GM23338 (cell line): ENCODE measurements at regions not wholly inside any gene's neighbourhood (a gene's known extent, or its start where the extent isn't known, plus 50 kb on each side); places are given as distances from the start of the nearest gene placed in this dataset.

ENCODE experiments used
- ATAC-seq: fragments of 200-7000 bp; cut with Tn5 transposase; 3 replicates; pipeline ENCODE4 v1.9.1; 2020
- DNase-seq: peaks from one replicate; pipeline ENCODE4 v3.0.0-alpha.2; 2015; ENCODE audit warnings: low spot score
- H2AFZ ChIP-seq: fragments of 200-600 bp; sonication (generic); 2 replicates; pipeline ENCODE4 v1.8.0; 2016; ENCODE audit warnings: antibody characterized with exemption, mild to moderate bottlenecking, moderate library complexity
- H3F3A ChIP-seq: fragments of 200-600 bp; sonication (generic); replicated peaks from 2 replicates; pipeline ENCODE4 v1.8.0; 2017; ENCODE audit warnings: antibody characterized with exemption, mixed run types, low read depth
- H3K27ac ChIP-seq: fragments of 200-600 bp; sonication (generic); 2 replicates; pipeline ENCODE4 v1.6.1; 2016; ENCODE audit warnings: low read depth
- H3K27me3 ChIP-seq: fragments of 200-600 bp; sonication (generic); 2 replicates; pipeline ENCODE4 v1.8.0; 2016; ENCODE audit warnings: mild to moderate bottlenecking, mixed run types, moderate library complexity; ENCODE audit not compliant: insufficient read depth
- H3K36me3 ChIP-seq: fragments of 200-600 bp; sonication (generic); 2 replicates; pipeline ENCODE4 v1.8.0; 2016; ENCODE audit warnings: mild to moderate bottlenecking; ENCODE audit not compliant: insufficient read depth
- H3K4me1 ChIP-seq: fragments of 200-600 bp; sonication (generic); 2 replicates; pipeline ENCODE4 v1.8.0; 2016; ENCODE audit warnings: mild to moderate bottlenecking, moderate library complexity; ENCODE audit not compliant: insufficient read depth
- H3K4me2 ChIP-seq: fragments of 200-600 bp; sonication (generic); 2 replicates; pipeline ENCODE4 v1.7.1; 2017; ENCODE audit warnings: mixed run types
- H3K4me3 ChIP-seq: fragments of 200-600 bp; sonication (generic); 2 replicates; pipeline ENCODE4 v1.6.1; 2016; ENCODE audit warnings: mixed run types
- H3K79me2 ChIP-seq: fragments of 200-600 bp; sonication (generic); replicated peaks from 2 replicates; pipeline ENCODE4 v1.8.0; 2017; ENCODE audit warnings: mild to moderate bottlenecking; ENCODE audit not compliant: insufficient read depth
- H3K9me2 ChIP-seq: fragments of 200-600 bp; sonication (generic); 2 replicates; pipeline ENCODE4 v1.8.0; 2017; ENCODE audit not compliant: insufficient read depth
- H4K20me1 ChIP-seq: fragments of 200-600 bp; sonication (generic); replicated peaks from 2 replicates; pipeline ENCODE4 v1.8.0; 2017; ENCODE audit warnings: mild to moderate bottlenecking; ENCODE audit not compliant: insufficient read depth
- H3K27ac Mint-ChIP-seq: 2 replicates; pipeline ENCODE4 v1.8.0; 2020; ENCODE audit warnings: inconsistent platforms, mild to moderate bottlenecking, moderate library complexity, mixed read lengths
- H3K27me3 Mint-ChIP-seq: 3 replicates; pipeline ENCODE4 v1.8.0; 2022; ENCODE audit warnings: low read depth, mild to moderate bottlenecking, moderate library complexity, mixed read lengths, inconsistent platforms; ENCODE audit not compliant: insufficient read depth, poor library complexity
- H3K36me3 Mint-ChIP-seq: 3 replicates; pipeline ENCODE4 v1.8.0; 2021; ENCODE audit warnings: low read depth, mild to moderate bottlenecking, inconsistent platforms, moderate library complexity, mixed read lengths
- H3K4me1 Mint-ChIP-seq: 3 replicates; pipeline ENCODE4 v1.8.0; 2020; ENCODE audit warnings: mild to moderate bottlenecking, inconsistent platforms, mixed read lengths
- H3K4me3 Mint-ChIP-seq: 3 replicates; pipeline ENCODE4 v1.8.0; 2021; ENCODE audit warnings: moderate library complexity, mild to moderate bottlenecking, inconsistent platforms, mixed read lengths
- H3K9me3 Mint-ChIP-seq: 3 replicates; pipeline ENCODE4 v1.8.0; 2020; ENCODE audit warnings: moderate library complexity, mild to moderate bottlenecking, inconsistent platforms, mixed read lengths
- CREB1 ChIP-seq: fragments of 250-450 bp; sonication (Bioruptor Pico); IDR thresholded peaks from 2 replicates; pipeline ENCODE4 v1.5.0; 2020; ENCODE audit warnings: low read depth, mild to moderate bottlenecking, moderate library complexity
- ETS1 ChIP-seq: IDR thresholded peaks from 2 replicates; pipeline ENCODE4 v1.6.1; 2016; ENCODE audit warnings: antibody characterized with exemption
- EZH2 ChIP-seq: fragments of 200-600 bp; sonication (generic); IDR thresholded peaks from one replicate; pipeline ENCODE4 v1.8.0; 2017; ENCODE audit warnings: antibody characterized with exemption, mild to moderate bottlenecking, low read depth; ENCODE audit not compliant: unreplicated experiment
- EZH2phosphoT487 ChIP-seq: fragments of 200-600 bp; sonication (generic); IDR thresholded peaks from one replicate; pipeline ENCODE4 v1.8.1; 2018; ENCODE audit warnings: antibody characterized with exemption; ENCODE audit not compliant: unreplicated experiment
- JUNB ChIP-seq: IDR thresholded peaks from one replicate; pipeline ENCODE4 v1.6.1; 2016; ENCODE audit warnings: antibody characterized with exemption; ENCODE audit not compliant: unreplicated experiment
- NANOG ChIP-seq: IDR thresholded peaks from 2 replicates; pipeline ENCODE4 v1.6.1; 2016; ENCODE audit warnings: antibody characterized with exemption, borderline replicate concordance
- POLR2AphosphoS5 ChIP-seq: IDR thresholded peaks from 2 replicates; pipeline ENCODE4 v1.6.1; 2016; ENCODE audit warnings: antibody characterized with exemption, low read depth
- REST ChIP-seq: IDR thresholded peaks from one replicate; pipeline ENCODE4 v1.6.1; 2018; ENCODE audit warnings: antibody characterized with exemption; ENCODE audit not compliant: unreplicated experiment
- STAT1 ChIP-seq: IDR thresholded peaks from one replicate; pipeline ENCODE4 v1.6.1; 2016; ENCODE audit warnings: antibody characterized with exemption; ENCODE audit not compliant: unreplicated experiment
- ZNF114 ChIP-seq: fragments of 250-450 bp; sonication (Bioruptor Pico); IDR thresholded peaks from 2 replicates; pipeline ENCODE4 v1.5.0; 2020; ENCODE audit warnings: mild to moderate bottlenecking, moderate library complexity
- ZNF331 ChIP-seq: fragments of 250-450 bp; sonication (Bioruptor Pico); IDR thresholded peaks from 2 replicates; pipeline ENCODE4 v1.5.0; 2020; ENCODE audit warnings: low read depth, mild to moderate bottlenecking, moderate library complexity
- ZNF462 ChIP-seq: fragments of 250-450 bp; sonication (Bioruptor Pico); IDR thresholded peaks from 2 replicates; pipeline ENCODE4 v1.5.0; 2020; ENCODE audit warnings: mild to moderate bottlenecking, moderate library complexity

GRCh38 chr2:61733563-61733962 lies 120.3 kb downstream of the FAM161A start:
- Histone ChIP-seq H3K79me2 (no peaks in the 10 kb centered on the region), H3K27ac (no peak overlapping the region), H3K4me1 (no peaks in the 10 kb centered on the region), H3F3A (no peaks in the 10 kb centered on the region), H3K4me3 (no peak overlapping the region), H3K36me3 (no peaks in the 10 kb centered on the region), H3K4me2 (no peak overlapping the region), H4K20me1 (no peaks in the 10 kb centered on the region), H3K9me2 (no peaks in the 10 kb centered on the region), H3K27me3 (no peaks in the 10 kb centered on the region), H2AFZ (no peak overlapping the region)
- Mint-ChIP-seq H3K36me3 (no peaks in the 10 kb centered on the region), H3K27ac (no peak overlapping the region), H3K4me3 (no peak overlapping the region), H3K27me3 (no peaks in the 10 kb centered on the region), H3K9me3 (no peaks in the 10 kb centered on the region), H3K4me1 (no peaks in the 10 kb centered on the region)
- DNase-seq (no peak), ATAC-seq (no peak)
- no peak for TF ChIP-seq STAT1
- no peak for TF ChIP-seq POLR2AphosphoS5
- no peak for TF ChIP-seq ZNF331 (CRISPR knock-in tag)
- TF ChIP-seq ZNF114: no peak
- no peak for TF ChIP-seq EZH2

GRCh38 chr2:61732787-61733186 lies 121.1 kb downstream of the FAM161A start:
- no peak overlapping the region for H3K27ac ChIP-seq
- no peaks in the 10 kb centered on the region for H3F3A ChIP-seq
- H4K20me1 ChIP-seq: no peaks in the 10 kb centered on the region
- no peaks in the 10 kb centered on the region for H3K4me1 ChIP-seq
- H3K9me2 ChIP-seq: no peaks in the 10 kb centered on the region
- H3K36me3 ChIP-seq: no peaks in the 10 kb centered on the region
- no peaks in the 10 kb centered on the region for H3K27me3 ChIP-seq
- Mint-ChIP-seq H3K27ac (no peak overlapping the region), H3K36me3 (no peaks in the 10 kb centered on the region), H3K27me3 (no peaks in the 10 kb centered on the region), H3K9me3 (no peaks in the 10 kb centered on the region), H3K4me3 (no peak overlapping the region), H3K4me1 (no peaks in the 10 kb centered on the region)
- no peak overlapping the region for H2AFZ ChIP-seq
- no peak for ATAC-seq
- DNase-seq: no peak
- H3K79me2 ChIP-seq: no peaks in the 10 kb centered on the region
- no peak overlapping the region for H3K4me2 ChIP-seq
- H3K4me3 ChIP-seq: no peak overlapping the region
- TF ChIP-seq CREB1 (CRISPR knock-in tag) (no peak), EZH2 (no peak), POLR2AphosphoS5 (no peak), REST (no peak), NANOG (no peak), ZNF114 (no peak), EZH2phosphoT487 (no peak), ZNF331 (CRISPR knock-in tag) (no peak), ETS1 (no peak), JUNB (no peak), ZNF462 (CRISPR knock-in tag) (no peak)
